GM06990 (cell line): ENCODE measurements at regions not wholly inside any gene's neighbourhood (a gene's known extent, or its start where the extent isn't known, plus 50 kb on each side); places are given as distances from the start of the nearest gene placed in this dataset.

Experiments used
- DNase-seq: peaks from one replicate; pipeline ENCODE4 v3.0.0-alpha.2; 2011; ENCODE audit not compliant: insufficient read length; ENCODE audit errors: extremely low read depth
- H3K27me3 ChIP-seq: replicated peaks from 2 replicates; pipeline ENCODE4 v1.6.0; 2011; ENCODE audit warnings: low read length; ENCODE audit not compliant: control insufficient read depth, insufficient read depth
- H3K36me3 ChIP-seq: 2 replicates; pipeline ENCODE4 v1.5.1; 2011; ENCODE audit warnings: low read length; ENCODE audit not compliant: control insufficient read depth, insufficient read depth
- H3K4me3 ChIP-seq: replicated peaks from 2 replicates; pipeline ENCODE4 v1.5.1; 2011; ENCODE audit warnings: low read depth, mild to moderate bottlenecking, control low read depth, low read length
- CTCF ChIP-seq: IDR thresholded peaks from 2 replicates; pipeline ENCODE4 v1.5.1; 2011; ENCODE audit warnings: low read length, control low read depth, mild to moderate bottlenecking, inconsistent platforms; ENCODE audit not compliant: insufficient read depth, poor library complexity, severe bottlenecking

GRCh38 chr6:116982401-116982800 lies 105.4 kb downstream of the RFX6 start:
- DNase-seq, result no peak
- Histone ChIP-seq H3K27me3 (no peaks in the 10 kb centered on the region), H3K36me3 (no peaks in the 10 kb centered on the region), H3K4me3 (no peak overlapping the region)
- no peak for TF ChIP-seq CTCF

GRCh38 chr6:116983375-116983774 lies 106.3 kb downstream of the RFX6 start:
- Histone ChIP-seq H3K36me3 (no peaks in the 10 kb centered on the region), H3K4me3 (no peak overlapping the region), H3K27me3 (no peaks in the 10 kb centered on the region)
- no peak for TF ChIP-seq CTCF
- no peak for DNase-seq

- DNase-seq, result no peak
- Histone ChIP-seq H3K27me3 (no peaks in the 10 kb centered on the region), H3K4me3 (no peak overlapping the region), H3K36me3 (no peaks in the 10 kb centered on the region)
- TF ChIP-seq CTCF, result no peak
Observed at GRCh38 chr6:116986819-116987218, 109.8 kb downstream of the RFX6 start.

- Histone ChIP-seq H3K36me3 (no peaks in the 10 kb centered on the region), H3K4me3 (no peak overlapping the region), H3K27me3 (no peaks in the 10 kb centered on the region)
- no peak for DNase-seq
- no peak for TF ChIP-seq CTCF
Observed at GRCh38 chr6:116990679-116991078, 113.6 kb downstream of the RFX6 start.

- H3K36me3 ChIP-seq, result no peaks in the 10 kb centered on the region
- no peak for TF ChIP-seq CTCF
- H3K27me3 ChIP-seq, result no peaks in the 10 kb centered on the region
- no peak overlapping the region for H3K4me3 ChIP-seq
- no peak for DNase-seq
Observed at GRCh38 chr6:116992546-116992945, 115.5 kb downstream of the RFX6 start.

- Histone ChIP-seq H3K4me3 (no peak overlapping the region), H3K36me3 (no peaks in the 10 kb centered on the region), H3K27me3 (no peaks in the 10 kb centered on the region)
- no peak for DNase-seq
- no peak for TF ChIP-seq CTCF
Observed at GRCh38 chr6:116994447-116994846, 117.4 kb downstream of the RFX6 start.
